GM12875 (cell line): ENCODE measurements at regions not wholly inside any gene's neighbourhood (a gene's known extent, or its start where the extent isn't known, plus 50 kb on each side); places are given as distances from the start of the nearest gene placed in this dataset.

ENCODE experiments used
- H3K4me3 ChIP-seq: one replicate; pipeline ENCODE4 v1.5.1; 2011; ENCODE audit warnings: low read depth, low read length, control low read depth
- TF ChIP-seq, protein P1 (sequence below): IDR thresholded peaks from 2 replicates; pipeline ENCODE4 v1.5.1; 2011; ENCODE audit warnings: low read depth, mild to moderate bottlenecking, control low read depth, inconsistent platforms, low read length, moderate library complexity, borderline replicate concordance; ENCODE audit not compliant: insufficient read depth

DNA sequence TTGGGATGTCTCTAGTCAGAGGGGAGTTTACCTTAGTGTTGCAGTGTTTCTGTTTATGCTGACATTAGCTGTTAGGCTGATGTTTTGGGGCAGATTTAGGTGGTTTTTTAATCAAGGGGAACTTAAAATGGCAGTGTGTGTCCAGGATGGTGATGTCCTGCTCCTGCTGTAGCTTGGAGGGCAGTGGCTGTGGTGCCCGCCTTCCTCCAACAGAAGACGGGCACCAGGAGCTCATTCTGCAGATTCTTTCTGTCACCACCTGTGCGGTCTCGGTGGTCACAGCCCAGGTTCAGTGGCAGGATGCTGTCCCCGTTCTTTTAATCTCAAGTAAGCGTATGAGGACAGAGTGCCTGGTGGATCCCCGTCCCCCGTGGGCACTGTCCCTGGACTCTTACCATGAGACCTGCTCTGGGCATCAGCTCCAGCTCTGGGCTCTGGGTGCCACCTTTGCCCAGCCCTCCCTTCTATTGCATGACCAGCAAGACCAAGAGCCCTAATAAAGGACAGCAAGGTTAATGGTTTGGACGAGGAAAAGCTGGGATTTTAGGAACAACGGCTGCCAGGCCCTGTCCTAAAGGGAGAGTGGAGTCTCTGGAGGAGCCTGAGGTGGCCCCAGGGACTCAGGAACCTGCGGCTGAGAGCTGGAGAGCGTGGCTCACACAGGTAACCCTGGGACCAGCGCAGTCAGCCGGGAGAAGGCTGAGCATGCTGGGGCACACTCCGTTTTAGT, 217.3 kb downstream of the ERMARD start:
- TF ChIP-seq, protein P1, sequence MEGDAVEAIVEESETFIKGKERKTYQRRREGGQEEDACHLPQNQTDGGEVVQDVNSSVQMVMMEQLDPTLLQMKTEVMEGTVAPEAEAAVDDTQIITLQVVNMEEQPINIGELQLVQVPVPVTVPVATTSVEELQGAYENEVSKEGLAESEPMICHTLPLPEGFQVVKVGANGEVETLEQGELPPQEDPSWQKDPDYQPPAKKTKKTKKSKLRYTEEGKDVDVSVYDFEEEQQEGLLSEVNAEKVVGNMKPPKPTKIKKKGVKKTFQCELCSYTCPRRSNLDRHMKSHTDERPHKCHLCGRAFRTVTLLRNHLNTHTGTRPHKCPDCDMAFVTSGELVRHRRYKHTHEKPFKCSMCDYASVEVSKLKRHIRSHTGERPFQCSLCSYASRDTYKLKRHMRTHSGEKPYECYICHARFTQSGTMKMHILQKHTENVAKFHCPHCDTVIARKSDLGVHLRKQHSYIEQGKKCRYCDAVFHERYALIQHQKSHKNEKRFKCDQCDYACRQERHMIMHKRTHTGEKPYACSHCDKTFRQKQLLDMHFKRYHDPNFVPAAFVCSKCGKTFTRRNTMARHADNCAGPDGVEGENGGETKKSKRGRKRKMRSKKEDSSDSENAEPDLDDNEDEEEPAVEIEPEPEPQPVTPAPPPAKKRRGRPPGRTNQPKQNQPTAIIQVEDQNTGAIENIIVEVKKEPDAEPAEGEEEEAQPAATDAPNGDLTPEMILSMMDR = no peak
- no peak overlapping the region for H3K4me3 ChIP-seq

- TF ChIP-seq, protein P1 = no peak
- H3K4me3 ChIP-seq = no peak overlapping the region
Observed at GRCh38 chr6:169967687-169968086, 216.3 kb downstream of the ERMARD start.

- H3K4me3 ChIP-seq = no peak overlapping the region
- TF ChIP-seq, protein P1 = no peak
Observed at GRCh38 chr6:169966312-169967181, 215.1 kb downstream of the ERMARD start.

GRCh38 chr6:169965657-169966311, 214.4 kb downstream of the ERMARD start:
- H3K4me3 ChIP-seq = no peak overlapping the region
- TF ChIP-seq, protein P1 = no peak

GRCh38 chr6:169965239-169965638, 213.8 kb downstream of the ERMARD start:
- H3K4me3 ChIP-seq = no peak overlapping the region
- TF ChIP-seq, protein P1 = no peak

GRCh38 chr6:169964486-169965180, 213.2 kb downstream of the ERMARD start:
- H3K4me3 ChIP-seq = no peak overlapping the region
- TF ChIP-seq, protein P1 = no peak
